ENCODE measurements at regions not wholly inside any gene's neighbourhood (a gene's known extent, or its start where the extent isn't known, plus 50 kb on each side); places are given as distances from the start of the nearest gene placed in this dataset.

DNA sequence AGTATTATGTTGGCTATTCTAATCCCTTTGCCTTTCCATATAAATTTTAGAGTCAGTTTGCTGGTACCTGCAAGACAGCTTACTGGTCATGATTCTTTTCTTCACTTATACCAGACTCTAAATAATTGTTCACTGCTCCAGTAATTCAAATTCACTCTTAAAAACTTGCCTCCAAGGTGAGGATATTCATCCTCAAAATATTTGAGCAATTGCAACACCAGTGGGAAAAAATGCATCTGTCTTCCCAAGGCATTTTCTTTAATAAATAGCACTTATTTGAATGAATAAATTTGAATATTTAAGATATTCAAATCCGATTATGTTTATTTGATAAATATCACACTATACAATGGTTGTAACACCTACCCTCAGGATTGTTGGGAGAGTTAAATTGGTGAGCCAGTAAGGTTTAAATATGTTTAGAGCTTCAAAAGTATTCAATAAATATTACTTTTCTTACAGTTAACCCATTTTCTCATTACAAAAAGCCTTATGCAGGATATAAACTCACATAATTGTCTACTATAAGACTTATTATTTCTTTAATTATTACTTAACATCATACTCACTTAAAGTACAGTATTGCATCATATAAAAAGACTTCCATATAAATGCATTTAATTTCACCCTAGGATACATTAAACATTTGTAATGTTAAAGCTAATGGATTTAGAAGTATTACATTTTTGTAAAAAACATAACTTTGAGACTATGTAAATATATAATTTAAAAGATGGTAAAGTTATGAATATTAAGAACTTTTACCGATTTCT, 285.6 kb downstream of the SAMD5 start:
- TF ChIP-seq EGR1 (IDR thresholded peaks at IDR 0.05; ENCODE audit: low read depth) (no peak), POLR2AphosphoS5 (IDR thresholded peaks at IDR 0.05; ENCODE audit: low read depth, low read length) (no peak), CTCF (IDR thresholded peaks at IDR 0.05 in 2 of 3, conservative IDR thresholded peaks at IDR 0.05 in 1 of 3; ENCODE audit: borderline replicate concordance in 1 of 3, insufficient read depth in 1 of 3, low read depth in 2 of 3, low read length in 2 of 3) (no peak), YY1 (IDR thresholded peaks at IDR 0.05; ENCODE audit: extremely low read depth, insufficient replicate concordance, low read depth, low read length) (no peak), ZFX (IDR thresholded peaks at IDR 0.05) (no peak), POLR2A (IDR thresholded peaks at IDR 0.05; ENCODE audit: borderline replicate concordance, extremely low read depth, insufficient read depth, insufficient read length) (no peak), EZH2 (IDR thresholded peaks at IDR 0.05) (no peak), TCF7L2 (IDR thresholded peaks at IDR 0.05; ENCODE audit: borderline replicate concordance, extremely low read depth, insufficient read depth, insufficient read length) (no peak), EZH2phosphoT487 (IDR thresholded peaks at IDR 0.05; ENCODE audit: borderline replicate concordance) (no peak), RAD21 (IDR thresholded peaks at IDR 0.05; ENCODE audit: low read depth) (no peak), CBX3 (IDR thresholded peaks at IDR 0.05; ENCODE audit: low read depth) (no peak)
- TF ChIP-seq, protein P1, sequence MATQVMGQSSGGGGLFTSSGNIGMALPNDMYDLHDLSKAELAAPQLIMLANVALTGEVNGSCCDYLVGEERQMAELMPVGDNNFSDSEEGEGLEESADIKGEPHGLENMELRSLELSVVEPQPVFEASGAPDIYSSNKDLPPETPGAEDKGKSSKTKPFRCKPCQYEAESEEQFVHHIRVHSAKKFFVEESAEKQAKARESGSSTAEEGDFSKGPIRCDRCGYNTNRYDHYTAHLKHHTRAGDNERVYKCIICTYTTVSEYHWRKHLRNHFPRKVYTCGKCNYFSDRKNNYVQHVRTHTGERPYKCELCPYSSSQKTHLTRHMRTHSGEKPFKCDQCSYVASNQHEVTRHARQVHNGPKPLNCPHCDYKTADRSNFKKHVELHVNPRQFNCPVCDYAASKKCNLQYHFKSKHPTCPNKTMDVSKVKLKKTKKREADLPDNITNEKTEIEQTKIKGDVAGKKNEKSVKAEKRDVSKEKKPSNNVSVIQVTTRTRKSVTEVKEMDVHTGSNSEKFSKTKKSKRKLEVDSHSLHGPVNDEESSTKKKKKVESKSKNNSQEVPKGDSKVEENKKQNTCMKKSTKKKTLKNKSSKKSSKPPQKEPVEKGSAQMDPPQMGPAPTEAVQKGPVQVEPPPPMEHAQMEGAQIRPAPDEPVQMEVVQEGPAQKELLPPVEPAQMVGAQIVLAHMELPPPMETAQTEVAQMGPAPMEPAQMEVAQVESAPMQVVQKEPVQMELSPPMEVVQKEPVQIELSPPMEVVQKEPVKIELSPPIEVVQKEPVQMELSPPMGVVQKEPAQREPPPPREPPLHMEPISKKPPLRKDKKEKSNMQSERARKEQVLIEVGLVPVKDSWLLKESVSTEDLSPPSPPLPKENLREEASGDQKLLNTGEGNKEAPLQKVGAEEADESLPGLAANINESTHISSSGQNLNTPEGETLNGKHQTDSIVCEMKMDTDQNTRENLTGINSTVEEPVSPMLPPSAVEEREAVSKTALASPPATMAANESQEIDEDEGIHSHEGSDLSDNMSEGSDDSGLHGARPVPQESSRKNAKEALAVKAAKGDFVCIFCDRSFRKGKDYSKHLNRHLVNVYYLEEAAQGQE (IDR thresholded peaks at IDR 0.05; ENCODE audit: low read depth) = no peak
- TF ChIP-seq, protein P2, sequence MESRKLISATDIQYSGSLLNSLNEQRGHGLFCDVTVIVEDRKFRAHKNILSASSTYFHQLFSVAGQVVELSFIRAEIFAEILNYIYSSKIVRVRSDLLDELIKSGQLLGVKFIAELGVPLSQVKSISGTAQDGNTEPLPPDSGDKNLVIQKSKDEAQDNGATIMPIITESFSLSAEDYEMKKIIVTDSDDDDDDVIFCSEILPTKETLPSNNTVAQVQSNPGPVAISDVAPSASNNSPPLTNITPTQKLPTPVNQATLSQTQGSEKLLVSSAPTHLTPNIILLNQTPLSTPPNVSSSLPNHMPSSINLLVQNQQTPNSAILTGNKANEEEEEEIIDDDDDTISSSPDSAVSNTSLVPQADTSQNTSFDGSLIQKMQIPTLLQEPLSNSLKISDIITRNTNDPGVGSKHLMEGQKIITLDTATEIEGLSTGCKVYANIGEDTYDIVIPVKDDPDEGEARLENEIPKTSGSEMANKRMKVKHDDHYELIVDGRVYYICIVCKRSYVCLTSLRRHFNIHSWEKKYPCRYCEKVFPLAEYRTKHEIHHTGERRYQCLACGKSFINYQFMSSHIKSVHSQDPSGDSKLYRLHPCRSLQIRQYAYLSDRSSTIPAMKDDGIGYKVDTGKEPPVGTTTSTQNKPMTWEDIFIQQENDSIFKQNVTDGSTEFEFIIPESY (IDR thresholded peaks at IDR 0.05; ENCODE audit: extremely low read depth, insufficient replicate concordance, low read length) = no peak
